ENCODE measurements at regions not wholly inside any gene's neighbourhood (a gene's known extent, or its start where the extent isn't known, plus 50 kb on each side); places are given as distances from the start of the nearest gene placed in this dataset.
"Not testable (repeated sequence)": the region's sequence is repeated elsewhere in the genome, so short reads cannot be mapped to it uniquely, and the experiment has no call there.

- intact Hi-C loops (cut with DNase I; ENCODE audit: low total_unique reads) = no loop called here
- no peak overlapping the region for H3K4me3 ChIP-seq (ENCODE audit: low read depth, poor library complexity, severe bottlenecking)
- TF ChIP-seq CTCF (IDR thresholded peaks at IDR 0.05) (no peak), POLR2A (IDR thresholded peaks at IDR 0.05) (no peak)
- DNase-seq (ENCODE audit: low spot score in 2 of 2) = no peak
- 47 to 53% methylated on average over 2 of the region's 2 CpGs for WGBS, 2 donors
These were observed 488.0 kb upstream of the ATXN8OS start for GRCh38 chr13:69619651-69620050.

GRCh38 chr13:69618838-69619237 lies 488.8 kb upstream of the ATXN8OS start:
- intact Hi-C loops (cut with DNase I; ENCODE audit: low total_unique reads) = no loop called here
- TF ChIP-seq CTCF (IDR thresholded peaks at IDR 0.05) (no peak), POLR2A (IDR thresholded peaks at IDR 0.05) (no peak)
- no peak overlapping the region for H3K4me3 ChIP-seq (ENCODE audit: low read depth, poor library complexity, severe bottlenecking)
- no peak for DNase-seq (ENCODE audit: low spot score in 2 of 2)
- WGBS, 2 donors = 88% methylated on average over 1 of the region's 1 CpG

- 89 to 93% methylated on average over 4 of the region's 4 CpGs for WGBS, 2 donors
- TF ChIP-seq CTCF (IDR thresholded peaks at IDR 0.05) (no peak), POLR2A (IDR thresholded peaks at IDR 0.05) (no peak)
These were observed 489.2 kb upstream of the ATXN8OS start for GRCh38 chr13:69618393-69618792.

GRCh38 chr13:69617587-69617986 lies 490.0 kb upstream of the ATXN8OS start:
- no peak overlapping the region for H3K4me3 ChIP-seq (ENCODE audit: low read depth, poor library complexity, severe bottlenecking)
- WGBS, 2 donors = 89 to 92% methylated on average over 2 of the region's 2 CpGs
- no peak for DNase-seq (ENCODE audit: low spot score in 2 of 2)
- TF ChIP-seq POLR2A (IDR thresholded peaks at IDR 0.05) (no peak), CTCF (IDR thresholded peaks at IDR 0.05) (no peak)
- intact Hi-C loops (cut with DNase I; ENCODE audit: low total_unique reads) = no loop called here

More at GRCh38 chr13:69618393-69618792, 489.2 kb upstream of the ATXN8OS start:
- H3K4me3 ChIP-seq (ENCODE audit: low read depth, poor library complexity, severe bottlenecking) = no peak overlapping the region
- intact Hi-C loops (cut with DNase I; ENCODE audit: low total_unique reads) = no loop called here
- no peak for DNase-seq (ENCODE audit: low spot score in 2 of 2)

- no peak overlapping the region for H3K4me3 ChIP-seq (ENCODE audit: low read depth, poor library complexity, severe bottlenecking)
- intact Hi-C loops (cut with DNase I; ENCODE audit: low total_unique reads) = no loop called here
- no peak for DNase-seq (ENCODE audit: low spot score in 2 of 2)
- no peak for TF ChIP-seq CTCF (IDR thresholded peaks at IDR 0.05)
- no peak for TF ChIP-seq POLR2A (IDR thresholded peaks at IDR 0.05)
- WGBS, 2 donors = 81 to 83% methylated on average over 3 of the region's 3 CpGs
These were observed 491.2 kb upstream of the ATXN8OS start for GRCh38 chr13:69616396-69616795.

- H3K4me3 ChIP-seq (ENCODE audit: low read depth, poor library complexity, severe bottlenecking); intact Hi-C loops (cut with DNase I; ENCODE audit: low total_unique reads); DNase-seq (ENCODE audit: low spot score in 2 of 2): not testable (repeated sequence)
- WGBS, 2 donors = 74 to 78% methylated on average over 7 of the region's 8 CpGs
These were observed 492.6 kb upstream of the ATXN8OS start for GRCh38 chr13:69615055-69615454.

Measured in lower leg skin (tissue), 4 donors.